CD4-positive, alpha-beta T cell treated with Interferon alpha-2 for 1 hour (primary cell): ENCODE measurements at regions not wholly inside any gene's neighbourhood (a gene's known extent, or its start where the extent isn't known, plus 50 kb on each side); places are given as distances from the start of the nearest gene placed in this dataset.
"Not testable (repeated sequence)": the region's sequence is repeated elsewhere in the genome, so short reads cannot be mapped to it uniquely, and the experiment has no call there.

Experiments used
- DNase-seq, 2 donors: peaks; one replicate each; pipeline ENCODE4 v3.0.0-alpha.2; 2020 to 2022

DNA sequence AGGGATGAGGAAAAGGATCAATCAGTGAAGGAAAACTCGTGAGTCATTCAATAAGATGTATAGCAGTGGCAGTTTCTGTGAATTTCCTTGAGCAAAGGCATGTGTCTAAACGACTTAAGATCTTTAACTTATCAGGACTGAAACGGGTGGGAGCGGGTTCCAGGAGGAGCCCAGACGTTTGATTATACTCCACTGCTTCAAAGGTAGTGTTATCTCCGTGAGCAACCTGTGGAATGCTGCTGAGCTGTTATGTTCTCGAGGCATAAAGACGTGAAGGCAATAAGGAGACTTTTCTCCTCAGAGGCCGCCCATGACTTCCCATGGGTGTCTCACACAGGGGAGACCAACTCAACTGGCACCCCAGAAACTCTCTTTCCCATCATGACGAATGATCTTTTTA lies 72.7 kb upstream of the DLGAP1 start:
- not testable (repeated sequence) for DNase-seq

DNA sequence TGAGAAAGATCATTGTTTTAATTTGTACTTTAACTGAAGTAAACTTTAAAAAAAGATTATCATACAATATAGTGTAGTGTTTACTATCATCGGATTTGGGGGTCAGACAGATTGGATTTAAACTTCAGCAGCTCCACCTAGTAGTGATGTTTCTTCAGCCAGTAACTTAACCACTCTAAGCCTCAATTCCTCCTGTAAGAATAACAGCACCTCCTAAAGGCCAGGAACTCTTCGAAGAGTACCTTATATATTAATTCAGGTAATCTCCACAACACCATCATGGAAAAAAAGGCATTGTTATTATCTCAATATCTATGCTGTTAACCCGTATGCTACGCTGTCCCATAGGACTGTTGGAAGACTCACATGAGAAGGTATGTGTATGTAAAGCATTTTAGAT lies 69.0 kb upstream of the DLGAP1 start:
- DNase-seq, result no peak

DNA sequence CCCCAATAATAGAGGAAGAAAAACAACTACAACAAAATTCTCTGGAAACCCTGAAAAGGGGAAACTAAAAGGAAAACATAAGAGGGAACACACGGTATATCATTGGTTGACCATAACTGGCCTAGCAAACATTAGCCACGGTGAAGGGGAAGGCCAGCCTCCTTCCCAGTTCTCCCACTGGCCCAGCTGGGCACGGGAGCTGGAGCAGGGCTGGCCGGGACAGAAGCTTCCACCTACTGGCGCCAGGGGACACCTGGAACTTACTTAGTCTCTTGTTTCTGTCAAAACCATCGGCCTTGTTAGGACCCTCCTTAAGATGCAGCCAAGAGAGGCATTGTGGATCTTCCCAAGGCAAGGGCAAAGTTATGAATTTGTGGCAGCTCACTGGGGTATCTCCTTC lies 56.1 kb upstream of the DLGAP1 start:
- DNase-seq, result no peak

- DNase-seq, result no peak
These were observed 55.6 kb upstream of the DLGAP1 start for GRCh38 chr18:4510711-4511110.

DNA sequence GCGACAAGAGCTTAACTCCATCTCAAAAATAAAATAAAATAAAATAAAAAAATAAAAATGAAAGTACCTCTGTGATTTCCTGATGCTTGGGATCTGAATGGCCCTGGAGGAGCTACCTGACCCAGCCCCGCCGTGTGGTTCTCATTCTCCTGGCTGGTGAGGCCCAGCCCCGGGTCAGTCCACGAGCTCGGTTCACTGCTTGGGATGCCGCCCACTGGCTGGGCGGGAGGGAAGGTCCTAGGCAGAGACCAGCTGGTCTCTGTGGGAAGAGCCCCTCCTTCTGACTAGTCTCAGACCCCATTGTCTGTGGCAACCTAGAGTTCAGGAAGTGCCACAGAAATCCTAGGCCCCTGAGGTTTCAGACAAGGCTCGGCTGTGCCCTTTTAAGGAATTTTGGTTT lies 55.1 kb upstream of the DLGAP1 start:
- no peak for DNase-seq
